ENCODE measurements at regions not wholly inside any gene's neighbourhood (a gene's known extent, or its start where the extent isn't known, plus 50 kb on each side); places are given as distances from the start of the nearest gene placed in this dataset.

DNA sequence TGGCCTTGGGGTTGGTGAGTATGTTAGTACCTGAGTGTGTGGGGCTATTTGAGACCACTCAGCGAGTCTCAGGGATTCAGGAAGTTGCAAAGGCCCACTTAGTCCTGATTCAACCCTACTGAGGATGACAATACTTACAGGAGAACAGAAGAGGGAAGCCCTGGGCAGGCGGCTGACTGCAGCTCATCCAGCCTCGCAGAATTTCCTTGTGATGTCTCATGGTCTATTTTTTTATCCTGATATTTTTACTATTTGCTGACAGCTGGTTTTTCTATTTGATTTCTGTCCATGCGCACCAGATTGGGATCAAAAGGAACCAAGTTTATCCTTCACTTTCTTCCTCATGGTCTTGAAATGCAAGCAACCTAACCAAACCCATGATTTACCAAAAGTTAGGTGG, 201.8 kb upstream of the LNX1 start:
- no peak for DNase-seq (ENCODE audit: low read depth)
- no peak overlapping the region for H3K4me3 ChIP-seq (ENCODE audit: low read length)
- TF ChIP-seq, protein P1, sequence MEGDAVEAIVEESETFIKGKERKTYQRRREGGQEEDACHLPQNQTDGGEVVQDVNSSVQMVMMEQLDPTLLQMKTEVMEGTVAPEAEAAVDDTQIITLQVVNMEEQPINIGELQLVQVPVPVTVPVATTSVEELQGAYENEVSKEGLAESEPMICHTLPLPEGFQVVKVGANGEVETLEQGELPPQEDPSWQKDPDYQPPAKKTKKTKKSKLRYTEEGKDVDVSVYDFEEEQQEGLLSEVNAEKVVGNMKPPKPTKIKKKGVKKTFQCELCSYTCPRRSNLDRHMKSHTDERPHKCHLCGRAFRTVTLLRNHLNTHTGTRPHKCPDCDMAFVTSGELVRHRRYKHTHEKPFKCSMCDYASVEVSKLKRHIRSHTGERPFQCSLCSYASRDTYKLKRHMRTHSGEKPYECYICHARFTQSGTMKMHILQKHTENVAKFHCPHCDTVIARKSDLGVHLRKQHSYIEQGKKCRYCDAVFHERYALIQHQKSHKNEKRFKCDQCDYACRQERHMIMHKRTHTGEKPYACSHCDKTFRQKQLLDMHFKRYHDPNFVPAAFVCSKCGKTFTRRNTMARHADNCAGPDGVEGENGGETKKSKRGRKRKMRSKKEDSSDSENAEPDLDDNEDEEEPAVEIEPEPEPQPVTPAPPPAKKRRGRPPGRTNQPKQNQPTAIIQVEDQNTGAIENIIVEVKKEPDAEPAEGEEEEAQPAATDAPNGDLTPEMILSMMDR (IDR thresholded peaks at IDR 0.05; ENCODE audit: insufficient read depth, low read depth, low read length, missing control alignments) = no peak

DNA sequence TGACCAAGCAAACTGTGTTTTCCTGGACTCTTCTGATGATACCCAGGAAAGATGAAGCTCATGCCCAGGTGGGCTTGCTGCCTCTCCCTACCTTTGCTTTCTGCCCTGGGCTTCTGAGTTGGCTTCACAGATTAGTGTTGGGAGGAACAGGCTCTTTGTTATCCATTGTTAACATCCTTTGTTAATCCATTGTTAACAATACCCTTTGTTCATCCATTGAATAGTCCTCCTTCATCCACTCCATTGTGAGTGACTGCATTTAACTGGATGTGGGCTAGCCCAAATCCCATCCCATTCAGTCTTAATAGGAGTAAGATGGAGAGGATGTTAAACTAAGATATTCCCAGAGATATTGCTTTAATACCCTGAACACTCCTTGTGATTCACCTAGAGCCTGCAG, 199.0 kb upstream of the LNX1 start:
- no peak overlapping the region for H3K4me3 ChIP-seq (ENCODE audit: low read length)
- TF ChIP-seq, protein P1 (IDR thresholded peaks at IDR 0.05; ENCODE audit: insufficient read depth, low read depth, low read length, missing control alignments) = no peak
- DNase-seq (ENCODE audit: low read depth) = no peak

DNA sequence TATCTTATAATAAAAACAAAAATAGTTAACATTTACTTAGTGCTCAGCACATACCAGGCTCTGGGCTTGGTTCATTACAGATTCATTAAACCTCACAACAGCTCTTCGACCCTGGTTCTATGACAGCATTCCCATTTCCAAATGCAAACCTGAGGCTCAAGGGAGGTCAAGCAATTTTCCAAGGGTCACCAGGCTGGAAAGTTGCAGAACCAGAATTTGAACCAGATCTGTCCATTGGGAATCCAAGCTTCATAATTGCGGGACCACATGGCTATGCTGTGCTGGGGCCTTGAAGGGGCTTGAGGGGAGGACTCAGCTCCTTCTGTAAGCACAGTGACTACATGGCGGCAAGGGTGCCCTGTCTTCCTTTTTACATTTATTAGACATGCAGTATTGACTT, 197.3 kb upstream of the LNX1 start:
- no peak for DNase-seq (ENCODE audit: low read depth)
- TF ChIP-seq, protein P1 (IDR thresholded peaks at IDR 0.05; ENCODE audit: insufficient read depth, low read depth, low read length, missing control alignments) = no peak
- H3K4me3 ChIP-seq (ENCODE audit: low read length) = no peak overlapping the region

DNA sequence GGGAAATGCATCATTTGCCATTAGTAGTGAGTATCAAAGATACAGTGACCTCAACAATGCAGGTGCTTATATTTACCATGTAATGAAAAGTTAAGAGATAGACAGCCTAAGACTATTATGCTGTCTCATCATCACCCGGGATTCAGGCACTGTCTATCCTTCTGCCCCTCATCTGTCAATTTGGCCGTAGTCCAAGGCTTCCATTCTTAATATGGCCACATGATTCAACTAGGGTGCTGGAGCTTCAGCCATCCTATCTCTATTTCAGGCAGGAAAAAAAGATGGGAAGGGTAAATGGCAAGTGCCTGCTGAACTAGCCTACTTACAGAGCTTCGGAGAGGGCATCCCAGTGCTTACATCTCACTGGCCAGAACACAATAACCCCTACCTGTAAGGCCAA, 196.7 kb upstream of the LNX1 start:
- DNase-seq (ENCODE audit: low read depth) = no peak
- TF ChIP-seq, protein P1 (IDR thresholded peaks at IDR 0.05; ENCODE audit: insufficient read depth, low read depth, low read length, missing control alignments) = no peak
- no peak overlapping the region for H3K4me3 ChIP-seq (ENCODE audit: low read length)

DNA sequence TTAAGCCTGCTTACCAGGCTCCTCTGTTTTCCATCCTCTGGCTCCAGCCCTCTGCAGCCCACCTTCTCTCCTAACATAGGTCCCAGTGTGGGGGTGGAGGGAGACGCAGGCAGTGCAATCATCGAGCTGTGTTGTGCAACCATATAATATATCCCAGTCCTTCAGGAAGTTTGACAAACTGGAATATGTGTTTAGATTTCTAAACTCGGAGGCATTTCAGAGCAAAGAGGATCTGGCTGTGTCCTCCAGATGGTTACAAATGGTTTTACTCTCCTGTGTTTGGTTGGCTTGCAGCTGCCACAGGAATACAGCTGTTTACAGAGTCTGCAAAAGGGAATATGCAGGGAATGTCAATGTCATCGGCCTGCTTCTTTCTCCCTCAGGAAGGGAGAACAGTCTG, 195.3 kb upstream of the LNX1 start:
- TF ChIP-seq, protein P1 (IDR thresholded peaks at IDR 0.05; ENCODE audit: insufficient read depth, low read depth, low read length, missing control alignments) = no peak
- no peak for DNase-seq (ENCODE audit: low read depth)
- no peak overlapping the region for H3K4me3 ChIP-seq (ENCODE audit: low read length)

DNA sequence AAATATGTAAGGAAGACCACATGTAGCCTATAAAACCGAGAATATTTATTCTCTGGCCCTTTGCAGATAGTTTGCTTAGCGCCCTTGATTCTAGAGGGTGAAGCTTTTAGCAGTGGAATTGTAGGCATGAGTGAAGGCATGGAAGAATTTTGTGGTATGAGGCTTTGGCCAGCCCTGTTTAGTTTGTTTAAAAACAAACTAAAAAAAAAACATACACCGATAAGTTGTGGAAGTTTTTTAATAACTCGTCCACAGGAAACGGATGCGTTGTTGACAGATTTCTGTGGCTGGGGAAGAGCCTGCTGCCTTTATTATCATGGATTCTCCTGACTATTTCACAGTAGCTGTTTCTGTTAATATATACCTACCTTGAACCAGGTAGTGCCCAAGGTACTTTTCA, 194.7 kb upstream of the LNX1 start:
- TF ChIP-seq, protein P1 (IDR thresholded peaks at IDR 0.05; ENCODE audit: insufficient read depth, low read depth, low read length, missing control alignments) = no peak

DNA sequence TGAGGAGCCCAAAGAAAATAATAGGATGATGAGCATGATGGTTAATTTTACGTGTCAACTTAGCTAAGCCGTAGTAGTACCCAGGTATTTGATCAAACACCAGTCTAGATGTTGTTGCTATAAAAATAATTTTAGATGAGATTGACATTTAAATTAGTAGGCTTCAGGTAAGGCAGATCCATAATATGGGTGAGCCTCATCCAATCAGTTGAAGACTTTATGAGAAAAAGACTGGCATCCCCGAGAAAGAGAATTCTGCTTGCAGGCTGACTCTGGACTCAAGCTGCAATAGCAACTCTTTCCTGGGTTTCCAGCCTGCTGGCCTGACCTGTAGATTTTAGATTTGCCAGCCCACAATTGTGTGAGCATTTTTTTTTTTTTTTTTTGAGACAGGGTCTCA, 192.8 kb upstream of the LNX1 start:
- TF ChIP-seq, protein P1 (IDR thresholded peaks at IDR 0.05; ENCODE audit: insufficient read depth, low read depth, low read length, missing control alignments) = no peak
- DNase-seq (ENCODE audit: low read depth) = no peak
- H3K4me3 ChIP-seq (ENCODE audit: low read length) = no peak overlapping the region

More for the DNA sequence above, 194.7 kb upstream of the LNX1 start:
- H3K4me3 ChIP-seq (ENCODE audit: low read length) = no peak overlapping the region
- DNase-seq (ENCODE audit: low read depth) = no peak
